ENCODE measurements at regions not wholly inside any gene's neighbourhood (a gene's known extent, or its start where the extent isn't known, plus 50 kb on each side); places are given as distances from the start of the nearest gene placed in this dataset.

DNA sequence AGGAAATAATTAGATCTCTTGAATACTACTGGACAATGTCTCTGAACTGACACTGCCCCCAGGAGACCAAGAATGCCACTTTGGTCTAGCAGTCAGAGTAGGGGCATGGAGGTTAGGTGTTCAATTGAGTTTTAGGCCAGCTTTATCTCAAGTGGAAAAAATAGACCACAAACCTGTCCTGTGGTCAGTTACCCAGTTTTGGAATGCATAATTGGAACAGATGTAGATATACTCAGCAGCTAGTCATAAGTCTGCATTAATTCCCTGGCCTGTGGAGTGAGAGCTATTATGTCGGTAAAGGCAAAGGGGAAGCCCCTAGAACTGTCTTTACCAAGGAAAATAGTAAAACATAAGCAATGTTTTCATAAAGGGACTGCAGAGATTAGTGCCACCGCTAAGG is 587.7 kb downstream of the GLUD2 start:
- TF ChIP-seq, protein P1, sequence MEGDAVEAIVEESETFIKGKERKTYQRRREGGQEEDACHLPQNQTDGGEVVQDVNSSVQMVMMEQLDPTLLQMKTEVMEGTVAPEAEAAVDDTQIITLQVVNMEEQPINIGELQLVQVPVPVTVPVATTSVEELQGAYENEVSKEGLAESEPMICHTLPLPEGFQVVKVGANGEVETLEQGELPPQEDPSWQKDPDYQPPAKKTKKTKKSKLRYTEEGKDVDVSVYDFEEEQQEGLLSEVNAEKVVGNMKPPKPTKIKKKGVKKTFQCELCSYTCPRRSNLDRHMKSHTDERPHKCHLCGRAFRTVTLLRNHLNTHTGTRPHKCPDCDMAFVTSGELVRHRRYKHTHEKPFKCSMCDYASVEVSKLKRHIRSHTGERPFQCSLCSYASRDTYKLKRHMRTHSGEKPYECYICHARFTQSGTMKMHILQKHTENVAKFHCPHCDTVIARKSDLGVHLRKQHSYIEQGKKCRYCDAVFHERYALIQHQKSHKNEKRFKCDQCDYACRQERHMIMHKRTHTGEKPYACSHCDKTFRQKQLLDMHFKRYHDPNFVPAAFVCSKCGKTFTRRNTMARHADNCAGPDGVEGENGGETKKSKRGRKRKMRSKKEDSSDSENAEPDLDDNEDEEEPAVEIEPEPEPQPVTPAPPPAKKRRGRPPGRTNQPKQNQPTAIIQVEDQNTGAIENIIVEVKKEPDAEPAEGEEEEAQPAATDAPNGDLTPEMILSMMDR (IDR thresholded peaks at IDR 0.05; ENCODE audit: insufficient read depth, low read length, poor library complexity, severe bottlenecking) = no peak
- TF ChIP-seq EZH2phosphoT487 (conservative IDR thresholded peaks at IDR 0.05; ENCODE audit: low read length) = no peak
- H4K20me1 ChIP-seq (ENCODE audit: low read depth, low read length) = no peaks in the 10 kb centered on the region
- no peaks in the 10 kb centered on the region for H3K9me2 ChIP-seq (replicated peaks; ENCODE audit: insufficient read depth, low read length)
- no peak overlapping the region for H3K4me3 ChIP-seq (ENCODE audit: insufficient read depth, low read length, poor library complexity, severe bottlenecking)
- no peaks in the 10 kb centered on the region for H3K36me3 ChIP-seq (ENCODE audit: low read length)
- H3K9ac ChIP-seq (ENCODE audit: low read length) = no peak overlapping the region
- no peaks in the 10 kb centered on the region for H3K79me2 ChIP-seq (ENCODE audit: insufficient read depth, low read length)
- no peak overlapping the region for H3K4me2 ChIP-seq (ENCODE audit: low read depth, low read length, poor library complexity, severe bottlenecking)
- H3K9me3 ChIP-seq (ENCODE audit: insufficient read depth, low read length) = no peaks in the 10 kb centered on the region
- no peaks in the 10 kb centered on the region for H3F3A ChIP-seq (ENCODE audit: insufficient read depth)
- no peak overlapping the region for H2AFZ ChIP-seq (ENCODE audit: low read depth, low read length, severe bottlenecking)
- H3K27me3 ChIP-seq (ENCODE audit: low read length) = no peaks in the 10 kb centered on the region
- no peak overlapping the region for H3K27ac ChIP-seq (ENCODE audit: low read depth, low read length)

DNA sequence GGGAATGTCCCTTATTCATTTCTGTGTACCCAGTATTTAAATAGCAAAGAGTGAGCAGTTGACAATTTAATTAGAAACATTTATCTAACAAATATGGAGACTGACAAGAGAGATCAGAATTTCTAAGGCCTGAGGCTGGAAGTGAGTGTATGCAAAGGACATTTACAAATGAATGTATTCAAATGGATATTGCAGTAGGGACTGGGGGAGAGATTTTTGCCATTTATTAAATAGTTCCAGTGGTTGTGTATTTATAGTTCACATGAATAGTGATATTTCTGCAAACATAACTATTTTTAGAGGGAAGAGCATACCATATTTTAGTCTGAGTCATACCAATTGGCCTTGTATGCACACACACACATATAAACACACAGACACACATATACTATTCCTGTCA is 592.4 kb downstream of the GLUD2 start:
- H2AFZ ChIP-seq (ENCODE audit: low read depth, low read length, severe bottlenecking) = no peak overlapping the region
- no peaks in the 10 kb centered on the region for H3K27me3 ChIP-seq (ENCODE audit: low read length)
- H3K9ac ChIP-seq (ENCODE audit: low read length) = no peak overlapping the region
- H3K79me2 ChIP-seq (ENCODE audit: insufficient read depth, low read length) = no peaks in the 10 kb centered on the region
- no peaks in the 10 kb centered on the region for H3F3A ChIP-seq (ENCODE audit: insufficient read depth)
- H3K27ac ChIP-seq (ENCODE audit: low read depth, low read length) = no peak overlapping the region
- H4K20me1 ChIP-seq (ENCODE audit: low read depth, low read length) = no peaks in the 10 kb centered on the region
- no peaks in the 10 kb centered on the region for H3K9me3 ChIP-seq (ENCODE audit: insufficient read depth, low read length)
- no peak overlapping the region for H3K4me2 ChIP-seq (ENCODE audit: low read depth, low read length, poor library complexity, severe bottlenecking)
- TF ChIP-seq, protein P1 (IDR thresholded peaks at IDR 0.05; ENCODE audit: insufficient read depth, low read length, poor library complexity, severe bottlenecking) = no peak
- no peak for TF ChIP-seq EZH2phosphoT487 (conservative IDR thresholded peaks at IDR 0.05; ENCODE audit: low read length)
- no peaks in the 10 kb centered on the region for H3K36me3 ChIP-seq (ENCODE audit: low read length)
- no peak overlapping the region for H3K4me3 ChIP-seq (ENCODE audit: insufficient read depth, low read length, poor library complexity, severe bottlenecking)
- no peaks in the 10 kb centered on the region for H3K9me2 ChIP-seq (replicated peaks; ENCODE audit: insufficient read depth, low read length)

DNA sequence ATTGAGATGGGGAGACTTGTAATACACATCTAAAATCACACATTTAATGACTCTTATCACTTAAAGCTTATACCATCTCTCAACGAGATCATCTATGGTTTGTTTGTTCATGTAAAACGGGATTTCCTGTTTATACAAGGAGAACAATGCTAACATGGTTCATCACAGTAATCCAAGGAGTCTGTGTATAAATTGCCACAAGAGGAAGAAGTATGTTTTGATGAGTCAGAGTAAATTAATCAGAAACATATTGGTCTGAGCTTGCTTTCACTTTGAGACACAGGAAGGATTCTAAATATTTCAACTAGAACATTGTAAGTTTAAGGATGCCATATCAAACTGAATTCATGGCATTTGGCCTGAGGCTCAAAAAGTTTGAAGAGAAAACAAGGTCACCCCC is 594.1 kb downstream of the GLUD2 start:
- no peak overlapping the region for H3K9ac ChIP-seq (ENCODE audit: low read length)
- no peaks in the 10 kb centered on the region for H3F3A ChIP-seq (ENCODE audit: insufficient read depth)
- no peak overlapping the region for H2AFZ ChIP-seq (ENCODE audit: low read depth, low read length, severe bottlenecking)
- H4K20me1 ChIP-seq (ENCODE audit: low read depth, low read length) = no peaks in the 10 kb centered on the region
- no peak overlapping the region for H3K4me2 ChIP-seq (ENCODE audit: low read depth, low read length, poor library complexity, severe bottlenecking)
- no peaks in the 10 kb centered on the region for H3K79me2 ChIP-seq (ENCODE audit: insufficient read depth, low read length)
- H3K27ac ChIP-seq (ENCODE audit: low read depth, low read length) = no peak overlapping the region
- H3K9me3 ChIP-seq (ENCODE audit: insufficient read depth, low read length) = no peaks in the 10 kb centered on the region
- TF ChIP-seq, protein P1 (IDR thresholded peaks at IDR 0.05; ENCODE audit: insufficient read depth, low read length, poor library complexity, severe bottlenecking) = no peak
- TF ChIP-seq EZH2phosphoT487 (conservative IDR thresholded peaks at IDR 0.05; ENCODE audit: low read length) = no peak
- H3K36me3 ChIP-seq (ENCODE audit: low read length) = no peaks in the 10 kb centered on the region
- no peaks in the 10 kb centered on the region for H3K9me2 ChIP-seq (replicated peaks; ENCODE audit: insufficient read depth, low read length)
- H3K4me3 ChIP-seq (ENCODE audit: insufficient read depth, low read length, poor library complexity, severe bottlenecking) = no peak overlapping the region
- H3K27me3 ChIP-seq (ENCODE audit: low read length) = no peaks in the 10 kb centered on the region
